ENCODE measurements at regions not wholly inside any gene's neighbourhood (a gene's known extent, or its start where the extent isn't known, plus 50 kb on each side); places are given as distances from the start of the nearest gene placed in this dataset.

DNA sequence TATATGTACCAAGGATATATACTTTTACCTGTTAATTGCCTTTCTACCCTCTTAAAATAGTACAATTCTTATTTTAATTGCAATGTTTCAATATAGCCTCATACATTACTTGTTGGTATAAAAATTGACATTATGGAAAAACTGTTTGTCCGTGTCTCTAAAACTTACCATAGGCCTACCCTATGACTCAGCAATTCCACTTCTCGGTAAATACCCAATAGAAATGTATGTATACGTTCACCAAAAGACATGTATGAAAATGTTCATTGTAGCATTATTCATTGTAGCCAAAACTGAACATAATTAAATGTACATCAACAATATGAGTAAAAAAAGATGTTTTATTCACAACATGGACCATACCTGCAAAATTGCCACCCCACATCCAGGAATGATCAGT lies 679.2 kb upstream of the UBE2E2 start:
- no peak overlapping the region for H2BK5ac ChIP-seq (ENCODE audit: low read depth, low read length)
- H4K20me1 ChIP-seq (replicated peaks in 1 of 2; ENCODE audit: control insufficient read depth in 1 of 2, insufficient read depth in 2 of 2, low read length in 2 of 2): no peaks in the 10 kb centered on the region
- no peak overlapping the region for H3K27ac ChIP-seq (ENCODE audit: low read depth, low read length)
- H3K9ac ChIP-seq (replicated peaks in 1 of 4; ENCODE audit: extremely low read depth in 1 of 4, low read depth in 3 of 4, low read length in 3 of 4): no peak overlapping the region
- no peak overlapping the region for H3K14ac ChIP-seq (ENCODE audit: insufficient read length)
- 0 out of 4 replicates have a peak, but pooled peaks cover 0 to under 1% of the 10 kb centered on the region in 2 experiments for H3K9me3 ChIP-seq (ENCODE audit: insufficient read depth in 2 of 2, low read depth in 1 of 2, low read length in 1 of 2)
- ChIA-PET POLR2A (ENCODE audit: partially characterized antibody) (no interaction called here), CTCF (ENCODE audit: partially characterized antibody) (no interaction called here)
- no peak overlapping the region for H3K4ac ChIP-seq (replicated peaks; ENCODE audit: insufficient read length, low read depth, low read length)
- H4K91ac ChIP-seq (replicated peaks; ENCODE audit: insufficient read length, low read length): no peak overlapping the region
- FAIRE-seq: no peak
- no peak overlapping the region for H3K4me3 ChIP-seq (ENCODE audit: extremely low read depth in 1 of 4, insufficient read depth in 2 of 4, low read depth in 3 of 4, low read length in 4 of 4)
- no peak overlapping the region for H3K4me2 ChIP-seq (ENCODE audit: insufficient read depth in 1 of 2, low read depth in 2 of 2, low read length in 2 of 2)
- H2AK5ac ChIP-seq (ENCODE audit: low read depth, low read length): no peak overlapping the region
- H2BK20ac ChIP-seq (ENCODE audit: low read length): no peak overlapping the region
- no peaks in the 10 kb centered on the region for H3K79me1 ChIP-seq (ENCODE audit: low read depth, low read length)
- H3K18ac ChIP-seq (ENCODE audit: extremely low read depth, low read length): no peak overlapping the region
- no peak overlapping the region for H3K56ac ChIP-seq (replicated peaks; ENCODE audit: insufficient read length, low read depth, low read length)
- no peak overlapping the region for H3K23ac ChIP-seq (ENCODE audit: insufficient read length)
- 94% methylated on average over 3 of the region's 3 CpGs; no CpG with 5 or more reads in 1 of the 2 experiments for WGBS, 2 experiments (ENCODE audit: extremely low coverage in 1 of 2, insufficient coverage in 1 of 2, insufficient read length in 1 of 2, insufficient replicate concordance in 2 of 2, low coverage in 1 of 2, low lambda C conversion rate in 2 of 2, missing lambda C conversion rate in 1 of 2)
- H3K23me2 ChIP-seq (ENCODE audit: low read depth, low read length): no peaks in the 10 kb centered on the region
- no peak for DNase-seq (ENCODE audit: low read depth in 1 of 2, low spot score in 2 of 2)
- no peak overlapping the region for H4K5ac ChIP-seq (ENCODE audit: insufficient read length, low read depth, low read length)
- no peak overlapping the region for H4K8ac ChIP-seq (ENCODE audit: extremely low read depth, insufficient read depth, low read length)
- H2BK12ac ChIP-seq (ENCODE audit: low read depth, low read length): no peak overlapping the region
- H2BK15ac ChIP-seq (ENCODE audit: low read length): no peak overlapping the region
- TF ChIP-seq ASH2L (IDR thresholded peaks at IDR 0.05; ENCODE audit: low read length) (no peak), BACH1 (IDR thresholded peaks at IDR 0.05; ENCODE audit: low read length) (0 out of 2 replicates have a peak, but pooled peaks have one; percentile 15)
- H2AFZ ChIP-seq (ENCODE audit: low read length): no peak overlapping the region
- H3K79me2 ChIP-seq (ENCODE audit: control insufficient read depth in 1 of 2, insufficient read depth in 2 of 2, low read length in 2 of 2): no peaks in the 10 kb centered on the region
- H3K4me1 ChIP-seq (replicated peaks in 1 of 4; ENCODE audit: control insufficient read depth in 3 of 4, insufficient read depth in 4 of 4, low read length in 3 of 4): no peaks in the 10 kb centered on the region
- no peaks in the 10 kb centered on the region for H3K36me3 ChIP-seq (ENCODE audit: control insufficient read depth in 2 of 4, insufficient read depth in 4 of 4, low read length in 3 of 4)
- H3K27me3 ChIP-seq (replicated peaks in 1 of 4; ENCODE audit: control insufficient read depth in 3 of 4, extremely low read depth in 1 of 4, insufficient read depth in 3 of 4, low read length in 3 of 4): no peaks in the 10 kb centered on the region
- H2BK120ac ChIP-seq (replicated peaks; ENCODE audit: low read depth, low read length): no peak overlapping the region

Data from H1 (cell line).